ENCODE measurements at regions not wholly inside any gene's neighbourhood (a gene's known extent, or its start where the extent isn't known, plus 50 kb on each side); places are given as distances from the start of the nearest gene placed in this dataset.

GRCh38 chr5:133664422-133664821, 52.1 kb upstream of the FSTL4 start:
- Mint-ChIP-seq H3K9me3 (ENCODE audit: low read depth) (no peaks in the 10 kb centered on the region), H3K4me1 (ENCODE audit: low read depth) (peaks cover 7% of the 10 kb centered on the region), H3K27me3 (ENCODE audit: low read depth) (peaks cover 2% of the 10 kb centered on the region), H3K4me3 (ENCODE audit: unreplicated experiment) (no peak overlapping the region), H3K27ac (ENCODE audit: unreplicated experiment) (peak overlapping the region; percentile 51), H3K36me3 (ENCODE audit: low read depth) (no peaks in the 10 kb centered on the region)
- DNase-seq (ENCODE audit: low spot score) = no peak
- no peak for TF ChIP-seq CTCF (IDR thresholded peaks at IDR 0.05)

- Mint-ChIP-seq H3K27me3 (ENCODE audit: low read depth) (peaks cover under 1% of the 10 kb centered on the region), H3K9me3 (ENCODE audit: low read depth) (no peaks in the 10 kb centered on the region), H3K36me3 (ENCODE audit: low read depth) (no peaks in the 10 kb centered on the region), H3K4me1 (ENCODE audit: low read depth) (peaks cover 7% of the 10 kb centered on the region), H3K27ac (ENCODE audit: unreplicated experiment) (no peak overlapping the region), H3K4me3 (ENCODE audit: unreplicated experiment) (no peak overlapping the region)
- no peak for DNase-seq (ENCODE audit: low spot score)
- TF ChIP-seq CTCF (IDR thresholded peaks at IDR 0.05) = no peak
Observed at GRCh38 chr5:133663397-133664054, 51.2 kb upstream of the FSTL4 start.

- peaks cover 7% of the 10 kb centered on the region for H3K4me1 Mint-ChIP-seq (ENCODE audit: low read depth)
- no peak overlapping the region for H3K27ac Mint-ChIP-seq (ENCODE audit: unreplicated experiment)
- no peaks in the 10 kb centered on the region for H3K9me3 Mint-ChIP-seq (ENCODE audit: low read depth)
- no peaks in the 10 kb centered on the region for H3K36me3 Mint-ChIP-seq (ENCODE audit: low read depth)
- H3K27me3 Mint-ChIP-seq (ENCODE audit: low read depth) = no peaks in the 10 kb centered on the region
- no peak overlapping the region for H3K4me3 Mint-ChIP-seq (ENCODE audit: unreplicated experiment)
- TF ChIP-seq CTCF (IDR thresholded peaks at IDR 0.05) = no peak
- DNase-seq (ENCODE audit: low spot score) = no peak
Observed at GRCh38 chr5:133662578-133662977, 50.2 kb upstream of the FSTL4 start.

Data from chondrocyte (in vitro differentiated cells).